ENCODE measurements at regions not wholly inside any gene's neighbourhood (a gene's known extent, or its start where the extent isn't known, plus 50 kb on each side); places are given as distances from the start of the nearest gene placed in this dataset.

- no peak for DNase-seq
Measured at GRCh38 chr14:61627612-61628011, 67.7 kb upstream of the HIF1A start.

GRCh38 chr14:61628016-61628725 is 67.1 kb upstream of the HIF1A start:
- no peak for DNase-seq

GRCh38 chr14:61630399-61631044 is 64.8 kb upstream of the HIF1A start:
- DNase-seq: no peak

- DNase-seq: no peak
Measured at GRCh38 chr14:61631045-61631687, 64.1 kb upstream of the HIF1A start.

- DNase-seq: no peak
Measured at GRCh38 chr14:61632401-61632800, 62.9 kb upstream of the HIF1A start.

GRCh38 chr14:61632807-61633206 is 62.5 kb upstream of the HIF1A start:
- no peak for DNase-seq

- no peak for DNase-seq
Measured at GRCh38 chr14:61636291-61636690, 59.0 kb upstream of the HIF1A start.

GRCh38 chr14:61636779-61637178 is 58.5 kb upstream of the HIF1A start:
- DNase-seq: no peak

GRCh38 chr14:61638595-61639387 is 56.5 kb upstream of the HIF1A start:
- no peak for DNase-seq

GRCh38 chr14:61640158-61641136 is 54.9 kb upstream of the HIF1A start:
- DNase-seq: peak; percentile 43

GRCh38 chr14:61641914-61642613 is 53.2 kb upstream of the HIF1A start:
- no peak for DNase-seq

GRCh38 chr14:61642614-61642982 is 52.7 kb upstream of the HIF1A start:
- no peak for DNase-seq

- no peak for DNase-seq
Measured at GRCh38 chr14:61643555-61643954, 51.8 kb upstream of the HIF1A start.

- no peak for DNase-seq
Measured at GRCh38 chr14:61644175-61644574, 51.1 kb upstream of the HIF1A start.

GRCh38 chr14:61644834-61645233 is 50.5 kb upstream of the HIF1A start:
- DNase-seq: no peak

- DNase-seq: no peak
Measured at GRCh38 chr14:61645247-61645646, 50.1 kb upstream of the HIF1A start.

Measured in femur (tissue), 1 donor.